ENCODE measurements at regions not wholly inside any gene's neighbourhood (a gene's known extent, or its start where the extent isn't known, plus 50 kb on each side); places are given as distances from the start of the nearest gene placed in this dataset.
A peak's percentile ranks its signal among the peaks of the same experiment; 100 is the strongest.

DNA sequence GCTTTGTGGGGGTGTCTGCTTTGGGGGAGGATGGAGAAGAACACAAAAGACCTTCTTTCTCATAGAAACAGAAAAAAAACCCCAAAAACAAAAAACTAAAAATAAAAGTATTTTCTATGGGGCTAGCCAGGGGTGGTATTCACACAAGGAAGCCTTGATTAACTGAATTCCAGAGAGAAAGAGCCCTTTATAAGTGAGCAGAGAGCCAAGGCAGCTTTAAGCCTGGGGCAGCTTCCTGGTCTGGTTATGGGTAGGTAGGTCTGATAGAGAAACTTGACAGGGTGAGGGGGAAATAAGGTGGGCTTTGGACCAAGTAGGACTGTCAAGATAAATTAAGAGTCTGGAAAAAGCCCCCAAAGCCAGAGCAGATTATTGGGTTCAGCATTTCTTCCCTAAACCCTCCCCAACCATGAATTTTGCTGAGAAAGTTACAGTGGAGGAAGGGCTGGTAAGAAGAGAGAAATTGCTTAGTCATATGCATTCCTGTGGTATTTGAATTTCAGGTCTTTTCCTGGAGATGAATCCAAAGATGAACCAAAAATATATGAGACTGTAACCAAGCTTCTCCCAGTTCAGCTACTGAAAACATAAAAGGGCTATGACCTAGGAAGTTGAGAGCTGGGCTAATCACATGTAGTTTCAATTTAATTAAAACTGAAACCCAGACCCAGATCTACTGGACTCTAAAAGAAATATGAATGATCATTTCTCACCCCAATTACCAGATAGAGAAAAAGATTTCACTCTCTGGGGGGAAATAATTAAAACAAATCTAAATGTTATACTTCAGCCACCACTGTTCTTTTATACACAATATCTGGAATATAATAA is 144.8 kb downstream of the TBC1D30 start:
- Histone ChIP-seq H3K4me2 (ENCODE audit: low read depth, low read length, poor library complexity, severe bottlenecking) (no peak overlapping the region), H3K79me2 (ENCODE audit: insufficient read depth, low read length) (no peaks in the 10 kb centered on the region), H3F3A (ENCODE audit: low read depth) (no peaks in the 10 kb centered on the region), H3K27me3 (ENCODE audit: insufficient read depth, low read length, poor library complexity, severe bottlenecking) (no peaks in the 10 kb centered on the region), H2AFZ (ENCODE audit: low read length) (no peak overlapping the region), H3K4me3 (ENCODE audit: low read length, poor library complexity, severe bottlenecking) (no peak overlapping the region), H3K9me3 (ENCODE audit: insufficient read depth, low read depth, low read length) (no peaks in the 10 kb centered on the region), H3K4me1 (ENCODE audit: insufficient read depth, low read length, poor library complexity, severe bottlenecking) (no peaks in the 10 kb centered on the region), H3K36me3 (ENCODE audit: insufficient read depth, low read length) (no peaks in the 10 kb centered on the region), H4K20me1 (ENCODE audit: insufficient read depth, low read length, poor library complexity, severe bottlenecking) (no peaks in the 10 kb centered on the region), H3K9me2 (replicated peaks; ENCODE audit: low read depth, low read length) (no peaks in the 10 kb centered on the region), H3K9ac (ENCODE audit: low read depth, low read length, poor library complexity, severe bottlenecking) (no peak overlapping the region)
- TF ChIP-seq, protein P1, sequence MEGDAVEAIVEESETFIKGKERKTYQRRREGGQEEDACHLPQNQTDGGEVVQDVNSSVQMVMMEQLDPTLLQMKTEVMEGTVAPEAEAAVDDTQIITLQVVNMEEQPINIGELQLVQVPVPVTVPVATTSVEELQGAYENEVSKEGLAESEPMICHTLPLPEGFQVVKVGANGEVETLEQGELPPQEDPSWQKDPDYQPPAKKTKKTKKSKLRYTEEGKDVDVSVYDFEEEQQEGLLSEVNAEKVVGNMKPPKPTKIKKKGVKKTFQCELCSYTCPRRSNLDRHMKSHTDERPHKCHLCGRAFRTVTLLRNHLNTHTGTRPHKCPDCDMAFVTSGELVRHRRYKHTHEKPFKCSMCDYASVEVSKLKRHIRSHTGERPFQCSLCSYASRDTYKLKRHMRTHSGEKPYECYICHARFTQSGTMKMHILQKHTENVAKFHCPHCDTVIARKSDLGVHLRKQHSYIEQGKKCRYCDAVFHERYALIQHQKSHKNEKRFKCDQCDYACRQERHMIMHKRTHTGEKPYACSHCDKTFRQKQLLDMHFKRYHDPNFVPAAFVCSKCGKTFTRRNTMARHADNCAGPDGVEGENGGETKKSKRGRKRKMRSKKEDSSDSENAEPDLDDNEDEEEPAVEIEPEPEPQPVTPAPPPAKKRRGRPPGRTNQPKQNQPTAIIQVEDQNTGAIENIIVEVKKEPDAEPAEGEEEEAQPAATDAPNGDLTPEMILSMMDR (conservative IDR thresholded peaks at IDR 0.05; ENCODE audit: low read length) = no peak
- no peak for TF ChIP-seq EZH2phosphoT487 (IDR thresholded peaks at IDR 0.05; ENCODE audit: borderline replicate concordance)

DNA sequence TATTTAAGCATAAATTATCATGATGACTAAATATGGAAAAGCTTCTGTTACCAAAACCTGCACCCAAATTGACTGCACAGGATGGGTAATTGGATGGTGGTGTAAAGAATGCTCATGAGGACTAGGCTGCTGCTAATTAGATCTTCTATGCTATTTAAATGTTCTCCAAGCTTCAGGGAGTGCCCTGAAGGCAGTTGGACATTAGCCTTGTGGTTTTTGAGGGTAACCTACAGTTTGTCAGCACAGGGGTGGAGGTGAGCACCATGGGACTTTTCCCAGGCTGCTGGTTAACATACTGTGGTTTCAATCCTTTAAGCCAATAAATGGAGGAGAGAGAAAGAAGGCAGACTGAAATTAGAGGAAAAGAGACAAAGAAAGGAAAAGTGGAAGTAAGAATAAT is 145.0 kb downstream of the WIF1 start:
- Histone ChIP-seq H3F3A (ENCODE audit: low read depth) (no peaks in the 10 kb centered on the region), H3K27me3 (ENCODE audit: insufficient read depth, low read length, poor library complexity, severe bottlenecking) (no peaks in the 10 kb centered on the region), H4K20me1 (ENCODE audit: insufficient read depth, low read length, poor library complexity, severe bottlenecking) (no peaks in the 10 kb centered on the region), H3K9ac (ENCODE audit: low read depth, low read length, poor library complexity, severe bottlenecking) (no peak overlapping the region), H3K9me2 (replicated peaks; ENCODE audit: low read depth, low read length) (no peaks in the 10 kb centered on the region), H3K36me3 (ENCODE audit: insufficient read depth, low read length) (no peaks in the 10 kb centered on the region), H3K4me2 (ENCODE audit: low read depth, low read length, poor library complexity, severe bottlenecking) (peak overlapping the region; percentile 41), H3K79me2 (ENCODE audit: insufficient read depth, low read length) (no peaks in the 10 kb centered on the region), H3K4me1 (ENCODE audit: insufficient read depth, low read length, poor library complexity, severe bottlenecking) (peaks cover 11% of the 10 kb centered on the region), H2AFZ (ENCODE audit: low read length) (no peak overlapping the region), H3K4me3 (ENCODE audit: low read length, poor library complexity, severe bottlenecking) (no peak overlapping the region), H3K9me3 (ENCODE audit: insufficient read depth, low read depth, low read length) (no peaks in the 10 kb centered on the region)
- TF ChIP-seq, protein P1 (conservative IDR thresholded peaks at IDR 0.05; ENCODE audit: low read length) = no peak
- no peak for TF ChIP-seq EZH2phosphoT487 (IDR thresholded peaks at IDR 0.05; ENCODE audit: borderline replicate concordance)

DNA sequence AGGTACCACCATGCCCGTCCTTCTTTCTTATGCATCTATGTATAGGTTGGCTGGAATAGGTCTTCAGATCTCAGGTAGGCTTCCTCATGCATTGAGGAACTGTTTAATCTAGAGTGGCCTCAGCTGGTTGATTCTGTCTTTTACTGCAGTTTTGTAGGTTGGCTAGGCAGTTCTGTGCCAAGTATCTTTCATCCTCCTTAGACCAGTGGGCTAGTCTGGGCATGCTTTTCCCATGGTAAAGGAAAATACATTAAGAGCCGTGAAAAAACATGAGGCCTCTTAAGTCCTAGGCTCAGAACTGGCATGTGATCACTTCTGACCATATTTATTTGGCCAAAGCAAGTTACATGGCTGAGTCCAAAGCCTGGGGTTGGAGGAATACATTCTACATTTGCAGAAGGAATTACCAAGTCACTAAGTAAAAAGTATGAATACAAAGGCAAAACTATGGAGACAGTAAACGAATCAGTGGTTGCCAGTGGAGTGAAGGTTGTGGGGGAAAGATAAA is 137.3 kb downstream of the WIF1 start:
- Histone ChIP-seq H4K20me1 (ENCODE audit: insufficient read depth, low read length, poor library complexity, severe bottlenecking) (no peaks in the 10 kb centered on the region), H3K79me2 (ENCODE audit: insufficient read depth, low read length) (no peaks in the 10 kb centered on the region), H3K4me3 (ENCODE audit: low read length, poor library complexity, severe bottlenecking) (no peak overlapping the region), H3K27me3 (ENCODE audit: insufficient read depth, low read length, poor library complexity, severe bottlenecking) (no peaks in the 10 kb centered on the region), H3K4me1 (ENCODE audit: insufficient read depth, low read length, poor library complexity, severe bottlenecking) (no peaks in the 10 kb centered on the region), H3K9me3 (ENCODE audit: insufficient read depth, low read depth, low read length) (no peaks in the 10 kb centered on the region), H3K4me2 (ENCODE audit: low read depth, low read length, poor library complexity, severe bottlenecking) (no peak overlapping the region), H3K9ac (ENCODE audit: low read depth, low read length, poor library complexity, severe bottlenecking) (no peak overlapping the region), H2AFZ (ENCODE audit: low read length) (no peak overlapping the region), H3F3A (ENCODE audit: low read depth) (no peaks in the 10 kb centered on the region), H3K9me2 (replicated peaks; ENCODE audit: low read depth, low read length) (0 out of 2 replicates have a peak, but pooled peaks cover 4% of the 10 kb centered on the region), H3K36me3 (ENCODE audit: insufficient read depth, low read length) (no peaks in the 10 kb centered on the region)
- no peak for TF ChIP-seq EZH2phosphoT487 (IDR thresholded peaks at IDR 0.05; ENCODE audit: borderline replicate concordance)
- TF ChIP-seq, protein P1 (conservative IDR thresholded peaks at IDR 0.05; ENCODE audit: low read length) = no peak

All from Loucy (cell line).